ENCODE measurements at regions not wholly inside any gene's neighbourhood (a gene's known extent, or its start where the extent isn't known, plus 50 kb on each side); places are given as distances from the start of the nearest gene placed in this dataset.

GRCh38 chr16:51636920-51637769, 486.1 kb upstream of the SALL1 start:
- 47 to 65% methylated on average over 11 to 16 of the region's 16 CpGs for WGBS, 2 donors (ENCODE audit: low coverage in 1 of 2)
- intact Hi-C loops (cut with DNase I; ENCODE audit: low total_unique reads) = no loop called here
- Histone ChIP-seq H3K27ac (no peak overlapping the region), H3K36me3 (no peaks in the 10 kb centered on the region), H3K4me1 (no peaks in the 10 kb centered on the region), H3K9me3 (no peaks in the 10 kb centered on the region), H3K4me3 (no peak overlapping the region), H3K27me3 (no peaks in the 10 kb centered on the region)
- in situ Hi-C loops (cut with MboI; ENCODE audit: low pct_ligation_motif_present in 1 of 4, low pct_unique_long_range_greater_than_20kb in 1 of 4, low sequenced_read_pairs in 3 of 4) = no loop called here
- TF ChIP-seq, protein P1, sequence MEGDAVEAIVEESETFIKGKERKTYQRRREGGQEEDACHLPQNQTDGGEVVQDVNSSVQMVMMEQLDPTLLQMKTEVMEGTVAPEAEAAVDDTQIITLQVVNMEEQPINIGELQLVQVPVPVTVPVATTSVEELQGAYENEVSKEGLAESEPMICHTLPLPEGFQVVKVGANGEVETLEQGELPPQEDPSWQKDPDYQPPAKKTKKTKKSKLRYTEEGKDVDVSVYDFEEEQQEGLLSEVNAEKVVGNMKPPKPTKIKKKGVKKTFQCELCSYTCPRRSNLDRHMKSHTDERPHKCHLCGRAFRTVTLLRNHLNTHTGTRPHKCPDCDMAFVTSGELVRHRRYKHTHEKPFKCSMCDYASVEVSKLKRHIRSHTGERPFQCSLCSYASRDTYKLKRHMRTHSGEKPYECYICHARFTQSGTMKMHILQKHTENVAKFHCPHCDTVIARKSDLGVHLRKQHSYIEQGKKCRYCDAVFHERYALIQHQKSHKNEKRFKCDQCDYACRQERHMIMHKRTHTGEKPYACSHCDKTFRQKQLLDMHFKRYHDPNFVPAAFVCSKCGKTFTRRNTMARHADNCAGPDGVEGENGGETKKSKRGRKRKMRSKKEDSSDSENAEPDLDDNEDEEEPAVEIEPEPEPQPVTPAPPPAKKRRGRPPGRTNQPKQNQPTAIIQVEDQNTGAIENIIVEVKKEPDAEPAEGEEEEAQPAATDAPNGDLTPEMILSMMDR (IDR thresholded peaks at IDR 0.05) = no peak
- TF ChIP-seq EP300 (IDR thresholded peaks at IDR 0.05; ENCODE audit: low read depth) = no peak
- TF ChIP-seq POLR2AphosphoS5 (IDR thresholded peaks at IDR 0.05) = no peak
- no peak for TF ChIP-seq POLR2A (IDR thresholded peaks at IDR 0.05)
- DNase-seq = no peak

DNA sequence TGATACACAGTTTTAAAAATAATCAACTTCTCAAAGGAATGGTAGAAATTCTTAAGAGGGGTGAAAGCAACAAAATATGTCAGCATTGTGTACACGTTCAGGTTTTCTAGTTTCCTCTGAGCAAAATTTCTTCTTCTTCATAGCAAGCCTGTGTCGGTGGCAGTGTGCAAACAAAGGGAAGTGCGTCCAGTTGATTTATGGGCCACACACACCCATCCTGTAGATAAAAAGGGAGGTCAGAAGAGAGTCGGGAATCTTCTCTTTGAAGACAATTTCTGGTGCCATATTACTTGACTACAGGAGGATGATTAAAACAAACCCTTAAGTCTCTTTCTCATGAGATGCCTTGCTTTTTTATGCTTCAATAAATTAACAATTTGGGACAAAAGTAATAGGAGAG, 484.1 kb upstream of the SALL1 start:
- in situ Hi-C loops (cut with MboI; ENCODE audit: low pct_ligation_motif_present in 1 of 4, low pct_unique_long_range_greater_than_20kb in 1 of 4, low sequenced_read_pairs in 3 of 4) = no loop called here
- TF ChIP-seq, protein P1 (IDR thresholded peaks at IDR 0.05) = no peak
- no peak for TF ChIP-seq POLR2A (IDR thresholded peaks at IDR 0.05)
- no peak for TF ChIP-seq EP300 (IDR thresholded peaks at IDR 0.05; ENCODE audit: low read depth)
- TF ChIP-seq POLR2AphosphoS5 (IDR thresholded peaks at IDR 0.05) = no peak

GRCh38 chr16:51630076-51630475, 479.0 kb upstream of the SALL1 start:
- TF ChIP-seq POLR2A (IDR thresholded peaks at IDR 0.05) (no peak), POLR2AphosphoS5 (IDR thresholded peaks at IDR 0.05) (no peak), EP300 (IDR thresholded peaks at IDR 0.05; ENCODE audit: low read depth) (no peak)
- TF ChIP-seq, protein P1 (IDR thresholded peaks at IDR 0.05) = no peak
- no peaks in the 10 kb centered on the region for H3K9me3 ChIP-seq
- WGBS, 2 donors (ENCODE audit: low coverage in 1 of 2) = 54 to 58% methylated on average over 3 to 4 of the region's 4 CpGs
- intact Hi-C loops (cut with DNase I; ENCODE audit: low total_unique reads) = no loop called here
- H3K36me3 ChIP-seq = no peaks in the 10 kb centered on the region
- no peak for DNase-seq
- in situ Hi-C loops (cut with MboI; ENCODE audit: low pct_ligation_motif_present in 1 of 4, low pct_unique_long_range_greater_than_20kb in 1 of 4, low sequenced_read_pairs in 3 of 4) = no loop called here
- no peak overlapping the region for H3K27ac ChIP-seq
- H3K4me1 ChIP-seq = no peaks in the 10 kb centered on the region
- no peak overlapping the region for H3K4me3 ChIP-seq
- H3K27me3 ChIP-seq = no peaks in the 10 kb centered on the region

More for the DNA sequence above, 484.1 kb upstream of the SALL1 start:
- 7 to 15% methylated on average over 4 of the region's 4 CpGs for WGBS, 2 donors (ENCODE audit: low coverage in 1 of 2)
- Histone ChIP-seq H3K27ac (no peak overlapping the region), H3K4me1 (no peaks in the 10 kb centered on the region), H3K27me3 (no peaks in the 10 kb centered on the region), H3K4me3 (no peak overlapping the region), H3K36me3 (no peaks in the 10 kb centered on the region), H3K9me3 (no peaks in the 10 kb centered on the region)
- intact Hi-C loops (cut with DNase I; ENCODE audit: low total_unique reads) = no loop called here
- DNase-seq = no peak

- Histone ChIP-seq H3K36me3 (no peaks in the 10 kb centered on the region), H3K27me3 (no peaks in the 10 kb centered on the region), H3K9me3 (no peaks in the 10 kb centered on the region), H3K4me3 (no peak overlapping the region), H3K27ac (no peak overlapping the region), H3K4me1 (no peaks in the 10 kb centered on the region)
- intact Hi-C loops (cut with DNase I; ENCODE audit: low total_unique reads) = no loop called here
- no peak for DNase-seq
- in situ Hi-C loops (cut with MboI; ENCODE audit: low pct_ligation_motif_present in 1 of 4, low pct_unique_long_range_greater_than_20kb in 1 of 4, low sequenced_read_pairs in 3 of 4) = no loop called here
- 60 to 84% methylated on average over 1 to 3 of the region's 3 CpGs for WGBS, 2 donors (ENCODE audit: low coverage in 1 of 2)
- TF ChIP-seq EP300 (IDR thresholded peaks at IDR 0.05; ENCODE audit: low read depth) (no peak), POLR2AphosphoS5 (IDR thresholded peaks at IDR 0.05) (no peak), POLR2A (IDR thresholded peaks at IDR 0.05) (no peak)
- TF ChIP-seq, protein P1 (IDR thresholded peaks at IDR 0.05) = no peak
Observed at GRCh38 chr16:51629576-51629975, 478.5 kb upstream of the SALL1 start.

Data from transverse colon (tissue), 4 donors.